Pancreas (tissue), 10 donors: ENCODE measurements at regions not wholly inside any gene's neighbourhood (a gene's known extent, or its start where the extent isn't known, plus 50 kb on each side); places are given as distances from the start of the nearest gene placed in this dataset.

Experiments
- ATAC-seq, 4 donors: fragments of 200-7000 bp; cut with Tn5 transposase; one replicate each; pipeline versions ENCODE4 v1.8.0 to v1.9.1; 2020; ENCODE audit warnings: mild to moderate bottlenecking in 4 of 4, moderate library complexity in 4 of 4
- DNase-seq, 6 donors: peaks; one replicate each; pipeline ENCODE4 v3.0.0-alpha.2; 2020
- FAIRE-seq: peaks from 2 replicates; lab custom pipeline; 2012; peaks lifted over from hg19 to GRCh38; lab: Jason Lieb, UNC
- H3K27ac ChIP-seq, 4 donors: fragments of 200-600 bp; sonication (generic); 1 replicate in 3 of 4; 2 replicates in 1 of 4; pipeline versions ENCODE4 v1.5.0 to v1.8.0; 2020
- H3K27me3 ChIP-seq, 4 donors: fragments of 200-600 bp; one replicate each; pipeline ENCODE4 v1.8.0; 2021
- H3K36me3 ChIP-seq, 3 donors: fragments of 200-600 bp; sonication (generic) in 1 of 3; one replicate each; pipeline versions ENCODE4 v1.5.0 to v1.8.0; 2020 to 2021
- H3K4me1 ChIP-seq, 3 donors: fragments of 200-600 bp; one replicate each; pipeline ENCODE4 v1.8.0; 2021
- H3K4me3 ChIP-seq, 4 donors: fragments of 200-600 bp; sonication (generic) in 2 of 4; one replicate each; pipeline versions ENCODE4 v1.5.0 to v1.8.0; 2020 to 2021
- H3K9me3 ChIP-seq, 4 donors: fragments of 200-600 bp; one replicate each; pipeline ENCODE4 v1.8.0; 2021
- WGBS, 2 donors: extraction: QIAGEN DNeasy Blood & Tissue Kit; methylation state at CpG; one replicate each; pipeline ENCODE4 v1.1.7; 2013; 5-methylcytosine and 5-hydroxymethylcytosine counted together
- intact Hi-C, 3 donors: fragments of 100-400 bp; cut with DNase I; formaldehyde crosslinking; loops; one replicate each; pipeline versions ENCODE4 v1.11.1 to v1.14.2; 2022
- TF ChIP-seq, protein P1 (sequence below), 4 donors: fragments of 200-600 bp; sonication (generic) in 3 of 4; IDR thresholded peaks; one replicate each; pipeline versions ENCODE4 v1.5.0 to v1.8.0; 2021; ENCODE audit warnings: antibody characterized with exemption in 4 of 4
- donor health status: healthy with polysubstance abuse.
- donor health status: DM: no; HTN: no; CAD: no; lungs with moderate emphysema.
- donor health status: DM: no; HTN: no; CAD: no.
- donor health status: control.
- donor health status: control.
- donor health status: Bipolar disorder and iron deficiency.
- donor health status: DM: yes; HTN: yes; CAD: no.
- donor health status: DM: no; HTN: no; CAD: no.
- donor health status: DM: no; HTN: no; CAD: no.
- donor health status: DM: yes; HTN: yes; CAD: no.

DNA sequence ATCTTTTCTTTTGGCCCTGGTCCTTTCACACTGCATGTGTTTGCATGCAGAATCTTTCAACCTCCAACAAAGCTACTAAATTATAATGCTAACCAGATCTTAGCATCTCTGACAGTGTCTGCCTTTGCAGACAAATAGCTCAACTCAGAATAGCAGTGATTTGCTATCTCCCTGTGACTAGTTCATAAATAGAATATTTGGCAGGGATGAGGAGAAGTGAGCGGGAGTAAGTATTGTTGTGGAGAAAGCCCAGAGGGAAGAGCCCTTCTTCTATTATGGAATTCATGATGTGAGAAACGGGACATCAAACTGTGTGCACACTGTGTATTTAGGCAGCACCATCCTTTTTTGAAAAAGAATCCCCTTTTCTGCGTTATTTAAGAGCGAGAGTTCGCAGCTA lies 288.0 kb upstream of the CHORDC1 start:
- no peaks in the 10 kb centered on the region for H3K4me1 ChIP-seq
- 66 to 76% methylated on average over 5 of the region's 5 CpGs for WGBS, 2 donors
- TF ChIP-seq, protein P1, sequence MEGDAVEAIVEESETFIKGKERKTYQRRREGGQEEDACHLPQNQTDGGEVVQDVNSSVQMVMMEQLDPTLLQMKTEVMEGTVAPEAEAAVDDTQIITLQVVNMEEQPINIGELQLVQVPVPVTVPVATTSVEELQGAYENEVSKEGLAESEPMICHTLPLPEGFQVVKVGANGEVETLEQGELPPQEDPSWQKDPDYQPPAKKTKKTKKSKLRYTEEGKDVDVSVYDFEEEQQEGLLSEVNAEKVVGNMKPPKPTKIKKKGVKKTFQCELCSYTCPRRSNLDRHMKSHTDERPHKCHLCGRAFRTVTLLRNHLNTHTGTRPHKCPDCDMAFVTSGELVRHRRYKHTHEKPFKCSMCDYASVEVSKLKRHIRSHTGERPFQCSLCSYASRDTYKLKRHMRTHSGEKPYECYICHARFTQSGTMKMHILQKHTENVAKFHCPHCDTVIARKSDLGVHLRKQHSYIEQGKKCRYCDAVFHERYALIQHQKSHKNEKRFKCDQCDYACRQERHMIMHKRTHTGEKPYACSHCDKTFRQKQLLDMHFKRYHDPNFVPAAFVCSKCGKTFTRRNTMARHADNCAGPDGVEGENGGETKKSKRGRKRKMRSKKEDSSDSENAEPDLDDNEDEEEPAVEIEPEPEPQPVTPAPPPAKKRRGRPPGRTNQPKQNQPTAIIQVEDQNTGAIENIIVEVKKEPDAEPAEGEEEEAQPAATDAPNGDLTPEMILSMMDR (IDR thresholded peaks at IDR 0.05) = no peak

DNA sequence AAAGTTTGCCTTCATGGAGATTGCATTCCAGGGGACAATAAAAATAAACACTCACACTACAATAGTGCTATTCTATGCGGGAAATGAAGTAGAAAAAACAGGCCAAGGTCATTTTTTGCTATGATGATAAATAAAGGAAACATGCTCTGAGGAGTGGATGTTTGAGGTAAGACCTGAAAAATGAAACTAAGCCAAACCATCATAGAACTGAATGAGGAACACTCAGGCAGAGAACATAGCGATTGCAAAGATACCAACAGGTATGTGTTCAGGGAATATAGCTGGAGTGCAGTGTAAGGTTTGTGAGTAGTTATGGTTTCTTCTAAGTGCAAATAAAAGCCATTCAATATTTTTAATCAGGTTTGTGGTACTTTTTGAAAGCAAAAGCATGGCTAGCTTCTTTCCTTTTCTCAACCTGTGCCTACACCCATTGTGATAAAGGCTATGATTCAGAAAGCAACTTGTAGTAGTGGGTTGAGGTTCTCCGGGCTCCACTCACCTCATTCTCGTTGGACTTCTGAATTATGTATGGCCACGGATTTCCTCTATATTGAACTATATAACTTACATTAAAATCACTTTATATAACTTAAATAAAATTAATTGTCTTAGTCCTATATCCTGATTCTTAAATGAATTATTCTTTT lies 278.2 kb upstream of the CHORDC1 start:
- intact Hi-C loops = no loop called here
- ATAC-seq = no peak
- TF ChIP-seq, protein P1 (IDR thresholded peaks at IDR 0.05) = no peak

More for the DNA sequence above, 288.0 kb upstream of the CHORDC1 start:
- Histone ChIP-seq H3K27me3 (no peaks in the 10 kb centered on the region), H3K9me3 (no peaks in the 10 kb centered on the region), H3K36me3 (no peaks in the 10 kb centered on the region), H3K4me3 (no peak overlapping the region), H3K27ac (no peak overlapping the region)
- intact Hi-C loops = no loop called here
- no peak for ATAC-seq
- FAIRE-seq = no peak
- DNase-seq = no peak

DNA sequence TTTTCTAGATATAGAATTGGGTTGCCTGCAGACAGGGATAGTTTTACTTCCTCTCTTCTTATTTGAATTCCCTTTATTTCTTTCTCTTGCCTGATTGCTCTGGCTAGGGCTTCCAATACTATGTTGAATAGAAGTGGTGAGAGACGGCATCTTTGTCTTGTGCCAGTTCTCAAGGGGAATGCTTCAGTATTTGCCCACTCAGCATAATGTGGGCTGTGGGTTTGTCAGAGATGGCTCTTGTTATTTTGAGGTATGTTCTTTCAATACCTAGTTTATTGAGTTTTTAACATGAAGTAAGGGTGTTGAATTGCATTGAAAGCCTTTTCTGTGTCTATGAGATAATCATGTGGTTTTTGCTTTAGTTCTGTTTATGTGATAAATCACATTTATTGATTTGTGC lies 273.9 kb upstream of the CHORDC1 start:
- WGBS, 2 donors = 83 to 95% methylated on average over 1 of the region's 1 CpG
- intact Hi-C loops = no loop called here
- no peak for FAIRE-seq

More for the DNA sequence above, 278.2 kb upstream of the CHORDC1 start:
- DNase-seq = no peak
- H3K36me3 ChIP-seq = no peaks in the 10 kb centered on the region
- no peak overlapping the region for H3K27ac ChIP-seq
- no peak for FAIRE-seq
- H3K9me3 ChIP-seq = no peaks in the 10 kb centered on the region
- no peaks in the 10 kb centered on the region for H3K4me1 ChIP-seq
- 46 to 62% methylated on average over 5 of the region's 5 CpGs for WGBS, 2 donors
- no peak overlapping the region for H3K4me3 ChIP-seq
- H3K27me3 ChIP-seq = no peaks in the 10 kb centered on the region

DNA sequence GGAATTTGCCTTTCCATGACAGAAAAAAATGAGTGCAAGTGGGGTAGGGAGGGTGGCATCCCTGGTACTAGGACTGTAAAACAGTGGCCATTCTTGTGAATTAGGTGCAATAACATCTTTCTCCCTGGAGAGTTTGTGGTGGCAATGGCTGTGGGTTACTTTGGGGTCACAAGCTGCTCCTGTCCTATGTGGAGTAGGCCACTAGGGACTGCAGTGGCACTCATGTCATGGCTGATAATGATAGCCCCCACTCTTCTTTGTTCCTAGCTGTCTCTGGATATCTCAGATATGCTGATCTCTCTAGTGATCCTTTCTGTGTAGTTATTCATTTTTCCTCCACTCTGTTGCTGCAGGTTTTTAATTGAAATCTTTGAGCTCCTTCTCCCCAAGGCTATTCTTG lies 270.5 kb upstream of the CHORDC1 start:
- Histone ChIP-seq H3K27ac (no peak overlapping the region), H3K4me1 (no peaks in the 10 kb centered on the region), H3K36me3 (no peaks in the 10 kb centered on the region), H3K9me3 (no peaks in the 10 kb centered on the region), H3K4me3 (no peak overlapping the region), H3K27me3 (no peaks in the 10 kb centered on the region)
- TF ChIP-seq, protein P1 (IDR thresholded peaks at IDR 0.05) = no peak
- FAIRE-seq (no peak), DNase-seq (no peak), ATAC-seq (no peak)
- intact Hi-C loops = no loop called here

More for the DNA sequence above, 273.9 kb upstream of the CHORDC1 start:
- H3K4me3 ChIP-seq = no peak overlapping the region
- ATAC-seq = no peak
- no peaks in the 10 kb centered on the region for H3K9me3 ChIP-seq
- H3K27ac ChIP-seq = no peak overlapping the region
- H3K36me3 ChIP-seq = no peaks in the 10 kb centered on the region
- no peaks in the 10 kb centered on the region for H3K27me3 ChIP-seq
- TF ChIP-seq, protein P1 (IDR thresholded peaks at IDR 0.05) = no peak
- no peak for DNase-seq
- no peaks in the 10 kb centered on the region for H3K4me1 ChIP-seq

DNA sequence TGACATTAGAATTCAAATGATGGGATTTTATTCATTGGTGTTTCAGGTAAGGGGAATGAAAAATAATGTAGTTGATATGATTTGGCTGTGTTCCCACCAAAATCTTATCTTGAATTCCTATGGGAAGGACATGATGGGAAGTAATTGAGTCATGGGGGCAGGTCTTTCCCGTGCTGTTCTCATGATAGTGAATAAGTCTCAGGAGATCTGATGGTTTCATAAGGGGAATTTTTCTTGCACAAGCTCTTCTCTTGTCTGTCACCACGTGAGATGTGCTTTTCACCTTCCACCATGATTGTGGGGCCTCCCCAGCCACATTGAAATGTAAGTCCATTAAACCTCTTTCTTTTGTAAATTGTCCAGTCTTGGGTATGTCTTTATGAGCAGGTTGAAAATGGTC lies 268.6 kb upstream of the CHORDC1 start:
- no peak for DNase-seq
- Histone ChIP-seq H3K9me3 (no peaks in the 10 kb centered on the region), H3K36me3 (no peaks in the 10 kb centered on the region), H3K4me3 (no peak overlapping the region), H3K27me3 (no peaks in the 10 kb centered on the region), H3K4me1 (no peaks in the 10 kb centered on the region), H3K27ac (no peak overlapping the region)
- WGBS, 2 donors = 34 to 37% methylated on average over 2 of the region's 2 CpGs
- intact Hi-C loops = no loop called here
- no peak for ATAC-seq
- TF ChIP-seq, protein P1 (IDR thresholded peaks at IDR 0.05) = no peak
- FAIRE-seq = no peak
